GM12878 (cell line): ENCODE measurements at regions not wholly inside any gene's neighbourhood (a gene's known extent, or its start where the extent isn't known, plus 50 kb on each side); places are given as distances from the start of the nearest gene placed in this dataset.

ENCODE experiments used
- ATAC-seq: fragments of 200-7000 bp; cut with Tn5 transposase; 3 replicates; pipeline ENCODE4 v1.9.1; 2020; ENCODE audit warnings: mild to moderate bottlenecking, moderate library complexity
- BruUV-seq: library from RNA; stranded (reverse); fragments of 400-500 nt; replicated peaks from 2 replicates; lab custom pipeline; 2021; lab: Mats Ljungman, UMichigan
- CTCF ChIA-PET: fragments of 300-600 bp; sonication (Branson Sonifier 250); formaldehyde crosslinking; extraction: SDS; loops from one replicate; lab custom pipeline; 2021; ENCODE audit warnings: inconsistent platforms; lab: Yijun Ruan, JAX
- POLR2A ChIA-PET: fragments of 350-600 bp; formaldehyde crosslinking; extraction: SDS; loops from one replicate; lab custom pipeline; 2021; ENCODE audit warnings: inconsistent platforms; lab: Charles Lee
- RAD21 ChIA-PET: fragments of 300-600 bp; sonication (Branson Sonifier 250); formaldehyde crosslinking; loops from one replicate; lab custom pipeline; 2023; ENCODE audit warnings: antibody characterized with exemption; ENCODE audit not compliant: unreplicated experiment; lab: Charles Lee
- SMC1A ChIA-PET: fragments of 300-600 bp; sonication (Branson Sonifier 250); formaldehyde crosslinking; loops from one replicate; lab custom pipeline; 2023; ENCODE audit not compliant: unreplicated experiment, uncharacterized antibody; lab: Charles Lee
- DNase-seq: peaks from one replicate; pipeline ENCODE4 v3.0.0-alpha.2; 2011; ENCODE audit warnings: low read depth, low spot score
- FAIRE-seq: peaks from 3 replicates; lab custom pipeline; 2011; peaks lifted over from hg19 to GRCh38; lab: Jason Lieb, UNC
- H2AFZ ChIP-seq: 2 replicates; pipeline ENCODE4 v1.6.0; 2011; ENCODE audit warnings: low read depth, low read length, control low read depth; ENCODE audit not compliant: control insufficient read depth
- H3K27ac ChIP-seq: 2 replicates; pipeline ENCODE4 v1.5.1; 2011; ENCODE audit warnings: control low read depth; ENCODE audit not compliant: control insufficient read depth, insufficient read depth
- H3K27me3 ChIP-seq, 2 experiments: replicated peaks in 1 of 2; 2 replicates each; pipeline versions ENCODE4 v1.6.0 to v1.6.1; 2011; ENCODE audit warnings: low read length in 1 of 2; ENCODE audit not compliant: control insufficient read depth in 2 of 2, insufficient read depth in 2 of 2
- H3K36me3 ChIP-seq, 2 experiments: 2 replicates each; pipeline ENCODE4 v1.5.1; 2011; ENCODE audit warnings: low read length in 1 of 2; ENCODE audit not compliant: control insufficient read depth in 2 of 2, insufficient read depth in 2 of 2
- H3K4me1 ChIP-seq: 2 replicates; pipeline ENCODE4 v1.6.1; 2011; ENCODE audit warnings: mild to moderate bottlenecking, low read length, moderate library complexity, mixed read lengths; ENCODE audit not compliant: control insufficient read depth, insufficient read depth
- H3K4me2 ChIP-seq: 2 replicates; pipeline ENCODE4 v1.6.0; 2011; ENCODE audit warnings: control low read depth; ENCODE audit not compliant: control insufficient read depth, insufficient read depth
- H3K4me3 ChIP-seq: fragments of 200-600 bp; sonication (generic); 2 replicates; pipeline ENCODE4 v1.5.1; 2016
- H3K79me2 ChIP-seq: 2 replicates; pipeline ENCODE4 v1.6.0; 2011; ENCODE audit warnings: low read length; ENCODE audit not compliant: control insufficient read depth, insufficient read depth
- H3K9ac ChIP-seq: 2 replicates; pipeline ENCODE4 v1.8.0; 2011; ENCODE audit warnings: low read length, control low read depth, mixed read lengths; ENCODE audit not compliant: control insufficient read depth, insufficient read depth
- H3K9me3 ChIP-seq: replicated peaks from 3 replicates; pipeline ENCODE4 v1.5.1; 2011; ENCODE audit warnings: mild to moderate bottlenecking, low read length; ENCODE audit not compliant: control insufficient read depth, insufficient read depth
- H4K20me1 ChIP-seq: 2 replicates; pipeline ENCODE4 v1.6.0; 2011; ENCODE audit not compliant: control insufficient read depth, insufficient read depth
- ESRRA ChIP-seq: IDR thresholded peaks from 2 replicates; pipeline ENCODE4 v1.6.1; 2012; ENCODE audit warnings: mild to moderate bottlenecking, low read length, improper control_type of control experiment
- JUNB ChIP-seq: IDR thresholded peaks from 2 replicates; pipeline ENCODE4 v1.6.1; 2016; ENCODE audit warnings: antibody characterized with exemption, mild to moderate bottlenecking
- MEF2A ChIP-seq: IDR thresholded peaks from 2 replicates; pipeline ENCODE4 v1.6.1; 2011; ENCODE audit warnings: low read depth, mild to moderate bottlenecking, low read length, moderate library complexity; ENCODE audit not compliant: insufficient read depth
- MEF2B ChIP-seq: fragments of 450-650 bp; IDR thresholded peaks from 2 replicates; pipeline ENCODE4 v1.6.1; 2018; ENCODE audit warnings: mild to moderate bottlenecking, moderate library complexity; ENCODE audit not compliant: partially characterized antibody, poor library complexity, severe bottlenecking
- MYC ChIP-seq: IDR thresholded peaks from 2 replicates; pipeline ENCODE4 v1.6.1; 2011; ENCODE audit warnings: mild to moderate bottlenecking, low read length, moderate library complexity, inconsistent platforms; ENCODE audit not compliant: insufficient read depth, insufficient replicate concordance, insufficient read length, severe bottlenecking
- NFIC ChIP-seq: IDR thresholded peaks from 2 replicates; pipeline ENCODE4 v1.6.1; 2012; ENCODE audit warnings: low read depth, mild to moderate bottlenecking, inconsistent platforms, low read length, moderate library complexity
- NFYA ChIP-seq: IDR thresholded peaks from 2 replicates; pipeline ENCODE4 v1.6.1; 2011; ENCODE audit warnings: low read depth, mild to moderate bottlenecking, low read length, improper control_type of control experiment, borderline replicate concordance
- NKRF ChIP-seq: fragments of 450-650 bp; conservative IDR thresholded peaks from 2 replicates; pipeline ENCODE4 v1.6.1; 2017; ENCODE audit warnings: mild to moderate bottlenecking, moderate library complexity
- NR2C1 ChIP-seq: fragments of 450-650 bp; IDR thresholded peaks from 2 replicates; pipeline ENCODE4 v1.6.1; 2017; ENCODE audit warnings: antibody characterized with exemption, mild to moderate bottlenecking, moderate library complexity
- POLR2AphosphoS5 ChIP-seq: IDR thresholded peaks from 2 replicates; pipeline ENCODE4 v1.6.1; 2011; ENCODE audit warnings: mild to moderate bottlenecking, low read length, inconsistent platforms
- RUNX3 ChIP-seq: IDR thresholded peaks from 2 replicates; pipeline ENCODE4 v1.6.1; 2012; ENCODE audit warnings: low read length, inconsistent platforms
- SMARCA5 ChIP-seq: fragments of 450-650 bp; IDR thresholded peaks from 2 replicates; pipeline ENCODE4 v1.6.1; 2017; ENCODE audit warnings: mild to moderate bottlenecking
- SPI1 ChIP-seq: IDR thresholded peaks from 2 replicates; pipeline ENCODE4 v1.6.1; 2011; ENCODE audit warnings: low read depth, mild to moderate bottlenecking, low read length, moderate library complexity, borderline replicate concordance; ENCODE audit not compliant: insufficient read depth
- SUPT20H ChIP-seq: IDR thresholded peaks from 2 replicates; pipeline ENCODE4 v1.6.1; 2011; ENCODE audit warnings: low read depth, mild to moderate bottlenecking, low read length, moderate library complexity, borderline replicate concordance; ENCODE audit not compliant: control insufficient read depth
- WRNIP1 ChIP-seq: IDR thresholded peaks from 2 replicates; pipeline ENCODE4 v1.6.1; 2011; ENCODE audit warnings: low read depth, low read length, improper control_type of control experiment, borderline replicate concordance
- YBX1 ChIP-seq: fragments of 450-650 bp; IDR thresholded peaks from 2 replicates; pipeline ENCODE4 v1.6.1; 2016; ENCODE audit warnings: antibody characterized with exemption
- ZSCAN29 ChIP-seq: fragments of 450-650 bp; IDR thresholded peaks from 2 replicates; pipeline ENCODE4 v1.6.1; 2017; ENCODE audit warnings: mild to moderate bottlenecking, moderate library complexity
- WGBS: methylation state at CpG from one replicate; pipeline ENCODE4 v1.1.6; 2016; ENCODE audit warnings: low lambda C conversion rate; ENCODE audit not compliant: insufficient replicate concordance, insufficient coverage; ENCODE audit errors: missing lambda C conversion rate; 5-methylcytosine and 5-hydroxymethylcytosine counted together
- in situ Hi-C: fragments of 300-500 bp; cut with MboI; formaldehyde crosslinking; loops from 9 replicates; pipeline ENCODE4 v1.14.3; 2018; ENCODE audit warnings: mixed read lengths
- intact Hi-C: fragments of 100-400 bp; cut with micrococcal nuclease; formaldehyde crosslinking; loops from one replicate; pipeline ENCODE4 v1.14.2; 2022; ENCODE audit not compliant: unreplicated experiment
- TF ChIP-seq, protein P1 (sequence below): IDR thresholded peaks from 2 replicates; pipeline ENCODE4 v1.6.1; 2012; ENCODE audit warnings: low read depth, low read length, improper control_type of control experiment

- BruUV-seq: no TSS peak
- Histone ChIP-seq H3K9me3 (no peaks in the 10 kb centered on the region), H3K4me2 (no peak overlapping the region), H3K4me1 (no peaks in the 10 kb centered on the region), H4K20me1 (no peaks in the 10 kb centered on the region), H3K36me3 (no peaks in the 10 kb centered on the region), H3K4me3 (no peak overlapping the region), H2AFZ (no peak overlapping the region), H3K79me2 (no peaks in the 10 kb centered on the region), H3K27me3 (no peaks in the 10 kb centered on the region), H3K9ac (no peak overlapping the region), H3K27ac (no peak overlapping the region)
- TF ChIP-seq NFIC: no peak
- no peak for TF ChIP-seq MEF2A
- WGBS: 0% methylated on average over 3 of the region's 3 CpGs
- FAIRE-seq: no peak
- CTCF ChIA-PET: no interaction called here
- POLR2A ChIA-PET: no interaction called here
- no peak for ATAC-seq
- RAD21 ChIA-PET: no interaction called here
- intact Hi-C loops: no loop called here
- no peak for DNase-seq
- SMC1A ChIA-PET: no interaction called here
- in situ Hi-C loops: no loop called here
These were observed 204.9 kb upstream of the MAGEB2 start for GRCh38 chrX:30010471-30010870.

GRCh38 chrX:30015440-30015839, 199.9 kb upstream of the MAGEB2 start:
- WGBS: 61% methylated on average over 3 of the region's 3 CpGs
- POLR2A ChIA-PET: no interaction called here
- Histone ChIP-seq H2AFZ (no peak overlapping the region), H3K9ac (no peak overlapping the region), H3K27me3 (no peaks in the 10 kb centered on the region), H4K20me1 (no peaks in the 10 kb centered on the region), H3K4me2 (no peak overlapping the region), H3K36me3 (no peaks in the 10 kb centered on the region), H3K9me3 (no peaks in the 10 kb centered on the region), H3K79me2 (no peaks in the 10 kb centered on the region), H3K27ac (no peak overlapping the region), H3K4me3 (no peak overlapping the region), H3K4me1 (no peaks in the 10 kb centered on the region)
- CTCF ChIA-PET: no interaction called here
- DNase-seq (no peak), FAIRE-seq (no peak), ATAC-seq (no peak)
- intact Hi-C loops (no loop called here), in situ Hi-C loops (no loop called here)
- SMC1A ChIA-PET: no interaction called here
- RAD21 ChIA-PET: no interaction called here
- BruUV-seq: no TSS peak
- TF ChIP-seq, protein P1, sequence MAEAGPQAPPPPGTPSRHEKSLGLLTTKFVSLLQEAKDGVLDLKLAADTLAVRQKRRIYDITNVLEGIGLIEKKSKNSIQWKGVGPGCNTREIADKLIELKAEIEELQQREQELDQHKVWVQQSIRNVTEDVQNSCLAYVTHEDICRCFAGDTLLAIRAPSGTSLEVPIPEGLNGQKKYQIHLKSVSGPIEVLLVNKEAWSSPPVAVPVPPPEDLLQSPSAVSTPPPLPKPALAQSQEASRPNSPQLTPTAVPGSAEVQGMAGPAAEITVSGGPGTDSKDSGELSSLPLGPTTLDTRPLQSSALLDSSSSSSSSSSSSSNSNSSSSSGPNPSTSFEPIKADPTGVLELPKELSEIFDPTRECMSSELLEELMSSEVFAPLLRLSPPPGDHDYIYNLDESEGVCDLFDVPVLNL: no peak
- TF ChIP-seq POLR2AphosphoS5 (no peak), MYC (no peak), NKRF (no peak), SUPT20H (no peak), ZSCAN29 (no peak), MEF2B (no peak), YBX1 (no peak), SPI1 (no peak), NFYA (no peak), JUNB (no peak), RUNX3 (no peak), ESRRA (no peak), NR2C1 (no peak), WRNIP1 (no peak), SMARCA5 (no peak)
